HG03571 (cell line): ENCODE measurements at regions not wholly inside any gene's neighbourhood (a gene's known extent, or its start where the extent isn't known, plus 50 kb on each side); places are given as distances from the start of the nearest gene placed in this dataset.

Experiments used
- ATAC-seq: cut with Tn5 transposase; IDR thresholded peaks from one replicate; pipeline ENCODE4 v1.9.1; 2021; ENCODE audit not compliant: unreplicated experiment

DNA sequence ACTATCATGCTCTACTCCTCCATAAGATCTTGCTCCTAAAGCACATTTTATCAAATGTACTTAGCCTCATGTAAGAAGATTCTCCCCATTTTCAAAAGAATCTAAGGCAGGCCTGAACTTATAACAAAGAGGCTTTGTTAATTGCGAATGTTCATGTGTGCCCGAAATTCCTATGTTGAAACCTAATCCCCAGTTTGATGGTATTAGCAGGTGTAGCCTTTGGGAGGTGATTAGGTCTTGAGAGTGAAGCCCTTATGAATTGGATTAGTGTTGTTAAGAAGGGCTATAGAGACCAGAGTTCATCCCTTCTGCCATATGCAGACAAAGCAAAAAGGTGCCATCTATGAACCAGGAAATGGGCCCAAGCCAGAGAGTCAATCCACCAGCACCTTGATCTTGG is 234.5 kb downstream of the PAX3 start:
- ATAC-seq = no peak

DNA sequence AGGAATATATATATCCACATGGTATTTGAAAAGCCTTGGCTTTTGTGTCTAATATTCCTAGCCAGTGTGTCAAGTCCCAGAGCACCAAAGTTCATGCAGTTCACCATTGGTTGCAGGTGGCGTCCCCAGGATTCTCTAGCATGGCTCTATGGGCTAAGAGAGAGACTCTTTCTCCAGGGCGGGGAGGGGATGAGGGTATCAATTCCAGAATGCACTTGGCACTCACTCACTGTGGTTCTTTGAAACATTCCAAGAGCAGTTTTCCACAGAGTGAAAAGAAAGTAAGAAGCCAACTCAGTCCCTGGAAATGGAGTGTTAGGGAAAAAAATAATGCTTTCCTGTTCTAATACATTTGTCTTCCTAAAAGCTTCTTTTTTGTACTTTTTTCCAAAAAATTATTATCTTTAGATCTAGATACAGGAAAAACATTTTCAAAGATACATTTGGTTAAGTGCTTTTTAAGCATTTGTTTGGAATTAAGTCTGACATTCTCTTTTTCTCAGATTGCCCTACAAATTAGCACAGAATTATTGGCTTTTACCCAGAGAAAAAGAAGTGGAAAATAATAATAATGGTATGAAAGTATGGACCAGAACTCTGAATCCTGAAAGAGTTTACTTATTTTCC is 239.9 kb downstream of the PAX3 start:
- ATAC-seq = no peak

DNA sequence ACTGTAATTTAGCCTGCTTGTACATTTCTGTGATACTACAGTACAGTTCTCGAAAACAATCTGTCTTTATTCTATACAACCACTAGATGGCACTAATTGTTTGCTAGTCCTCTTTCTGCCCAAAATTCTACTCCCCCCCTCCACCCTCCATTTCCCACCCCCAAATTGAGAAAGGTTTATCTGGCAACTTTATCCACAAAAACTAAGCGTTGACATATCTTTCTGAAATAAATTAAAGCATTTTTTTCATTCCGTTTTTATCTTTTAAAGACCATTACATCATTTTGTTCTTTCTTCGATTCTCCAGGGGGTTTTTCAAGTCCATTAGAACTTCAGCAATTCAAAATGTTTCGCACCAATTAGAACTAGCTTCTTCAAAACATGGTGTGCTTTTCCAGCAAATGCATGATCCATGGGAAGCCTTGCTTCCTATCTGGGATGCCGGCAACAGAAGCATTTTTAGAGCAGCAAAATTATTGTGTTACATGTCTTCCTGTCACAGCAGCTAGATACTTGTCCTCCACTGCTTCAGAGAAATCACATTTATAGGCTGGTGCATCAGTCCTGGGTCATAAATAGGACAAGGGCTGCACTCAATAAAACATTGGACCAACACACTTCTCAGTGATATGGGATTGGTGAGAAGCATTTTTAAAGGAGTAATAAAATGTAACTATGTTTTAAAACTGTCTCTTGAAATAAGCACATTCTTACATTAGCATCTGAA is 241.3 kb downstream of the PAX3 start:
- ATAC-seq = no peak

DNA sequence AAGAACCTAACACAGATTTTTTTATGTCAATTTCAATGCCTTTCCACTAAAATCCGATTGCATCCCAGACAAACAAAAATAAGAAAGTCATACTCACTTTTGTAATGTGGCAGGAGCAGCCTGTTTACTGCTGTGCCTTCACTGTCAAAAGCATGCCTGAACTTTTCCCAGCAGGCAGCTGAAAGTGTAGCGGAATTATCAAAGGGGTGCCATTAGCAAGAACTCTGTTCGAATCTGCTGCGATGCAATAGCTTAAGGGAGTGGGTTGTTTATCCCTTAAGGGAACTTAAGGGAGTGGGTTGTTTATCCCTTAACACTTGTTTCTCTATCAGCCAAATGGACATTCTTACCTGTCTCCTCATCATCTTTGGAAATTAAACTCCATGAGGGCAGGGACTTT is 243.5 kb downstream of the PAX3 start:
- ATAC-seq = no peak

DNA sequence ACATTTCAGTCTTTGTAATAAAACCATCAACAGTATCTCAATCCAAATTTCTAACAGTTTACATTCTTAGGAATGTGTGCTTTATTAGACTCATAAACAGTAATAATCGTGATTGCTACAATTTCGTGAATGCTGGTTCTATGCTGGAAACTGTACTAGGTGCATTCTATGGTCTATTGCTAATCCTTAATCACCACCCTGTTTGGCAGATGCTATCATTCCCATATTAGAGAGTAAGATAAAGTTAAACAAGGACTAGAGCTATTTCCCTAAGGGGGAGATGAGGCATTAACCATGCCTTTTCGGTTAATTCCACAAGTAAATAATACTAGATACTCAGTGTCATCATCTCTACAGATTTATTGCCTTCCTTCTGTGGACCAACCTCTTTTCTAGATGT is 244.0 kb downstream of the PAX3 start:
- no peak for ATAC-seq

DNA sequence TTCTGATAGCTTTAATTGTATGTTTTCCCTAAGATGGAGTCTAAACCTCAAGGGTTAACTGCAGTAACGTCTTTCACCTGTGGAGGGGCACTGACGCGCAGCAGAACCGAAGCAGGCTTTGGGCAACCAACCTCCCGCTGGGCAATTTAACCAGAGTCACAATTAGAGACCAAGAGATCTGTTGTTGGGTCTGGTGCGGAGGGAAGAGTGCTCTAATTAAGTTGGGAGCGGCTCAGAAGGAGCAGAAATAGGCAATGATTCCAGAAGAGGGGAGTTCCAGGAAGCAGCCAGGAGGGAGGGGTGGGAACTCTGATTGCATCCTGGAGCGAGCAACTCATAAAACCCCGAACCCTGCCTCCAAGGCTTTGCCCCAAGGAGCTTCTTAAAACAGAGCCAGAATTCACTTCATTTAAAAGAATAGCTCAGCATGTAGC is 245.8 kb downstream of the PAX3 start:
- ATAC-seq = no peak

DNA sequence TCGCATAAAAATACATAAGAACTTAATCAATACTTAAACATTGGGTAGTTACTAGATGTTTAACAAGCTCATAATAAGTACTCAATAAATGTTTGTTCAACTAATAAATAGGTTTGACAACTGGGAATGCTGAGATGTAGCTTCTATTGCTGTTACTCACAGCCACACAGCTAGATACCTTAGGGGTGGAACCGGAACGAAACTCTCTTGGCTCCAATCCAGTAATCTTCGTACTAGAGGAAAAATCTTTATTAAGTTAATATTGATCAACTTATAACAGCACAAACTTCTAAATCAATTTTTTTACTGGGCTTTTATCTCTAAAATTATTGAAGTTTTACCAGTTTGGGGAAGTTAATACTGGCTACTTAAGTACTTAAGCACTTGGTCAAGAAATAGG is 247.8 kb downstream of the PAX3 start:
- ATAC-seq = no peak

DNA sequence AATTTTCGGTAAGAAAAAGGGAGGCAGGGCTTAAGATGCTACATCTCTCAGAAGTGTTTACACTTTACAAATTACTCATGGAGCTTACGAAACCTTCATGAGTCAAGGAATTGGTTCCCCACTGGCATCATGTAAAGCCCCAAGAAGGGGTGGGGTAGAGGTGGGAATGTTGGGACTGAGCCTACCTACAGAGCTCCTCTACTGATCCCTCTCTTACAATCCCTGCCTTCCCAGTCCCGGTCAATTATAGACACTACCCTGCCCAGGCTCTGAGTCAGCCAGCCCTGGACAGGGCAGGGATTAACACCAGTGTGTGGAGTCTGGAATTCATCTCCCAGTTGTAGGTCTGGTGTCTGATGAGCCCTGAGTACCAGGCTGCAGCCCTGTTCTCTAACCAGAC is 248.9 kb downstream of the PAX3 start:
- ATAC-seq = no peak

DNA sequence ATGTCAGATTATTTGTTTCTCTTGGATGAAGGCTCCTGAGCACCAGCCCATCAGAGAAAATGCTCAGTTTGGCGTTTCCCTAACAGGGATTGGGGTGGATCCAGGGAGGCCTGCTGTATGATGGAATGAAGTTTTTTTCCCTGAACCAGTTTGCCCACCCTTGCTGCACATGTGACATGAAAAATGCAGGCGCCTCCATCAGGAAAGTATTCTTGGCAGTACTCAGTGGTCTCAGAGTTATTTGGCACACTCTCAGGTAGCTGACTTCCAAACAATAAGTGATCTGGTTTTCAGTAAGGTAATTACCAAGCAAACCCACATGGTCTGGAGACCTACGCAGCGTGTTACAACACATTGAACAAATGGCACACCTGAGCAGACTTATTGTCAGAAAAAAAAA is 254.9 kb downstream of the PAX3 start:
- ATAC-seq = no peak

DNA sequence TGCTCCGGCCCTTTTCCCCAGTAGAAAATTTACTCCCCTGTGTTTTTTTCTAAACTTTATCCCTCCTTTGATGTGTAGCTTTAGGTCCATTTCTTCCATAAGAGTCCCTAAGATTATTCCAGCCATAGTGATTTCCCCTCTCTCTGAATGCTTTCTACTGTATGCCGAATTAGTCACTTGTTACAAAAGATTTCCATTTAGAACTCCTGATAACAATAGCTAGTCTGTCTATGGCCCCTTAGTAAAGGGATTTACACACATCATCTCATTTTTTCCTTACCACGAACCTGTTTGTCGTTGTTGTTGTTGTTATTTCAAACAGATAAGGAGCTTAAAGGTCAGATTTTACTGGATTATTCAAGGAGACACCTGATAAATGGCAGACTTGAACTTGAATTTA is 256.1 kb downstream of the PAX3 start:
- ATAC-seq = no peak

DNA sequence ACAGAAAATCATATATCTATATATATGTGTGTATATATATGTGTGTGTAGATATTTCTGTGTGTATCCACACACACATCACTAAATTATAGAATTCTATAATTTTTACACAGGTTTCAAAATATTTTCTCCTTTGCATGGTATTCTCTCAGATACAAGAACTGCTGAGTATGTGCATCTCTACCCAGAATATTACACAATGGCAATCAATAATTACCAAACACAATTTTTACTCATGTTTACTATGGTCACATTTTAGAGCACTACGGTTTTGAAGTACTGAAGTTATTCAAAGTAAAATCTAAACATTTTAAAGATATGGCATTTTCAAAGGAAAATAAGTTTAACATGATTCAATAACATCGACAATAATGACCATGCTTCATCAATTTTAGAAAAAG is 258.5 kb downstream of the PAX3 start:
- ATAC-seq = no peak

DNA sequence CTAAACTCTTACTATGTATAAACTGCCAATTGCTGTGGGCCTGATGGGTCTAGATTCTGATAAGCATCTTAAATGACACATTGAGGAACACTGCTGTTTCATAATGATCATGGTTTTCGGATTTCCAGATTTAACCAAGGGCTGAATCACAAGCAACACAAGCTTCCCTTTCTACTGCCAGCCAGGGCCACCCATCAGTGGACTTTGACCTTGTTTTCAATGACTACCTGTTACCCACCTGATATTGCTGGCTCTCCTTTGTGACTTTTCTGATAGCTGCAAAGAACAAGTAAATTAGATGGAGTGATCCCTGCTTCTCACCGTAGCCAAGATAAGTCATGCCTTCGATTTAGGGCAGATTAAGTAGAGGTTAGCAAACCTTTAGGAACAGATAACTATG is 259.0 kb downstream of the PAX3 start:
- ATAC-seq = no peak

DNA sequence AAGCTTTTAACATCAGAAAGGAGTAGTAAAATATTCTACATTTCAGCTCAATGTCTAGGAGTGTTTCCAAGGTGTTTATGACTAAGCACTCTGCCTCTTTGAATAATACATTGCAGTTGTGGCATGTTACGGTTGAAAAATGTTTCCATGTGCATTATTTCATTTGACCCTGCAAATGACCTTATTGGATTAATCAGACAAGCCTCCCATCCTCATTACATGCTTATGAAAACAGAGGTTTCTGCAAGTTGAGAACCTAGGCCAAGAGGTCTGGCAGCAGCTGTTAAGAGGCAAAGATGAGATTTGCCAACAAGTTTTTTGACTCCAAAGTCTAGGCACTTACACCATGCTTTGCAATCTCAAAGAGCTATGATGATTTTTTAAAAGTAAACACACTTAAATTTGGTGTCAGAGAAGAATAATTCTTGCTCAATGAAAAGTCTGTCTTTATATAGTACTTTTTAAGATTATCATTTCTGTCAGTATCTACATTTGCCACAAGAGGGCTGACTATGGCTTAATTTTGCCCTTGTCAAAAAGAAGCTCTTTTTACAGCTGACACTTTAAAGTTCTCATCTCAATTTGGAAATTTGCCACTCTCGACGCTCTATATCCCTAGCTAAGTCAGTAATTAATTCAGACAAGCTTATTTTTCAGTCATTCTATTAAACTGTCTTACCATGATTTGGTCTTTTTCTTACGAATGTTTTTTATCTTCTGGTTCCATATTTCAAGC is 260.6 kb downstream of the PAX3 start:
- ATAC-seq = no peak

DNA sequence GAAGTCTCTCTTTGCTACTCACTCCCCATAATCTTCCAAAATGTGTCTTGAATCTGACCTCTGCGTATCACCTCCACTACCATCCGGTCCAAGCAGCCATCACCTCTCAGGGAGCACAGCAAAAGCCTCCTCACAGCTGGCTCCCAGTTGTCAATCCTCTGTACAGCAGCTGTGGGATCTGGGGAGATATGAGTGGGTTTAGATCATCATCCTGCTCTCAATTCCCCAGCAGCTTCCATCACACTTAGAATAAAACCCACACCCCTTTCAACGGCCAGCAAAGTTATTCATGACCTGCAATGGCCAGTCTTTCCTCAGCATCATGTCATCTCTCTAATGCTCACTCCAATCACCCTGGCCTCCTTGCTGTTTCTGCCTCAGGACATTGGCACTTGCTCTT is 261.6 kb downstream of the PAX3 start:
- ATAC-seq = no peak

DNA sequence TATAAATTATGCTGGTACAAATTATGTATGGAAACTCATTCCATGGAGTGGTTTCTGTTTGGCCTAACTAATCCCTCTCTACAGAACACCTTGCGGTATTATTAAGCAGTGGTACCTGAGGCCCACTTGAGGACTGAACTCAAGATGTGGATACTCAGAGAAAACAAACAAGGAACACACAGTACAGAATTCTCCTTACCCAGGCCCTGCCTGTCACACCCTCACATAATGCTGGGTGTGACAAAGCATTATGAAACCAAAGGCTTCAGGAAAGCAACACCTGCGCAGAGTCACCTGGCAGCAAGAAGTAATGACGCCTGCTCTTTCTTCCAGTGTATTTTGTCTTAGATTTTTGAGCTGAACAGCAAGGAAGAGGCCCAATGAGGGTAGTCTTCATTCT is 264.7 kb downstream of the PAX3 start:
- ATAC-seq = no peak

DNA sequence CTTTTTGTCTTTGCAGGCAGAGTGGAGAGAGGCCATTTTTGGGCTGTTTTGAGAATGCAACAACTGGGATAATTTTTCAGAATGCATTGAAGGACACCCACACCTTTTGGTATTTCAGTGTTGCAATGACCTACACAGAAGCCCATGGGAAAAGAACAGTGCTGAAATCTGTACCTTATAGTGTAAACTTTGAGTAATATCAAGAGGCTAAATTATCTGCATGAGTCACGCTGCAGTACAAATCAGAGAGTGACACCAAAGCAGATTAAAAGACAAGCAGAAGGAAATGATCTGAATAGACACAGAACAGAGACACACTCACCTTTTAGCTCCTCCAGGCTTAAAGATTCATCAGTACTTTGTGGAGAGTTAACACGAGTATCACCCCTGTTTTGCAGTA is 265.3 kb downstream of the PAX3 start:
- ATAC-seq = no peak

DNA sequence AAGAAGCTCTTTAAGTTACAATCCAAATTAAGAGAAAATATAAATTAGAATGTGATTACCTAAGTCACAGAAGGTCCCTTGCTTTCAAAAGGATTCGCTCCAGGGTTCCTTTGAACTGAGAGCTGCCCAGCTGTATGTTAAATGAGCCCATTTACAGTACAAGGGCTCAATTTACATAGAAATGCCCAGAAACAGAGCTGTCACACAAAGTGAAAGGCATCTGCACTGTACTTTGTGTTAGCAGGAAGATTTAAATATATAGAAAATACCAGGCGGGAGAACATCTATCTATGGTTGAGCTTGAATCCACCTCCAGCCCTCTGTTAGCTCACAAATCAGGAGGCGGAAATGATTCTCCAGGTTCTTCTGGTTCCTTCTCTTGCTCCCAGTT is 272.9 kb downstream of the PAX3 start:
- no peak for ATAC-seq

DNA sequence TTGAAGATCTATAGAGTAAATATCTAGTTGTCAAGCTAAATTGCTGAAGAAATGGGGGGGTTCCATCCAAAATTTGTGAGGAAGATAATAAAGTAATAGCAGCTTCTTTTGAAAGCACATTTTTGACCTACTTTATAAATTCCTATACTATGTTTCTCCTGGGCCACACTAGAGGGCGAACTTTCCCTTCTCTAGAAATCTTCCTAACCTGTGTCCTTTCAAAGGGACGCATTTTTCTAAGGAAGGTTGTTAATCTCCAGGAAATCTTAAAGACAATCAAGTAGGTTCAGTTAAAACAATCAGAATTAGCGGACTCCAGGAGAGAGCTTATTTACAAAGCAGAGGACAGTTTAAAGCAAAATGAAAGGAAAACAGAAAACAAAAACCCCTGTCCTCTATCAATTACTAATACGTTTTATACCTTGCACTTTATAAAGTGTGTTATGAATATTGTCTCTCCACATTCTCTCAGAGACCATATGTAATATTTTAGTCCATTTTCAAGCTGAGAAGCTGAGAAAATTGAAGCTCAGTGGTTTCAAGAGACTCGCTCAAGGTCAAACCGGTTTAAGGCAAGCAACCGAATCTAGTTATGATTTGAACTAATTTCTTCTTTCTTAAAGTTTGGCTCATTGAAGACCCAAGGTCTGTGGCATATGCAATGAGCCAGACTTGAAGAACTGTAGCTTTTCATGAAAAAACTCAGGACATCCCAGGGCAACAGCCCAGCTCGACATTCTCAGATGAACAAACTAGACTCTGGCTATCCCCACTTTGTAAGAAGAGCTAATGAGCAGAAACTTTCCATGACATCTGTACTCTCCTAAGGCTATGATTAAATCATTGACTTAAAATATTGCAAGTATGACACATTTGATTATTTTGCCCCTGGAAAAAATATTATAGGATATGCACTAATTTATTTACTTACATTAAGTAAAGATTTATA is 273.6 kb downstream of the PAX3 start:
- ATAC-seq = no peak

DNA sequence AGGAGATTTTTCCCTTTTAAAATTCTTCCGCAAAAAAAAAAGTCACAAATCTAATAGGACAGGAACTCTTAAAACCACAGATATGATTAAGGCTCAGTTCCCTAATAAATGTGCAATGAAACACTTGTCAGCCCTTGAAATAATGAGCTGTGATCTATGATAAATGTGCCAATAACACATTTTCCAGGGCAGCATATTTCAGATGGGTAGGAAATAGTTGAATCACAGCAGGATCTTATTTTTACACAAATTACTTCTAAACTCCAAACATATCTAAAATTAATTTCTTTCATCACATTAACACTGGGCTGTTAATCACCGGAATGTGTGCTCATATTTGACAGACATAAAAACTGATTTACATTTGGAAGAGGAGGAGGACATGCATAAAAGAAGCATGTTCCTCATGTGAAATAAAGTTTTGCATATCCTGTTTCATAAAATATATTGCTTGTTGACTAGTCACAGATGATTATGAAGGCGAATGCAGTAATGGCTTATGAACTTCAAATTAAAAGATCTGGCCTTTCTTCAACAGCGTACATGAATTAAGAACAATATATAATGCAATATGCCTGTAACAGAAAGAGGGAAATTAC is 281.4 kb downstream of the PAX3 start:
- no peak for ATAC-seq

DNA sequence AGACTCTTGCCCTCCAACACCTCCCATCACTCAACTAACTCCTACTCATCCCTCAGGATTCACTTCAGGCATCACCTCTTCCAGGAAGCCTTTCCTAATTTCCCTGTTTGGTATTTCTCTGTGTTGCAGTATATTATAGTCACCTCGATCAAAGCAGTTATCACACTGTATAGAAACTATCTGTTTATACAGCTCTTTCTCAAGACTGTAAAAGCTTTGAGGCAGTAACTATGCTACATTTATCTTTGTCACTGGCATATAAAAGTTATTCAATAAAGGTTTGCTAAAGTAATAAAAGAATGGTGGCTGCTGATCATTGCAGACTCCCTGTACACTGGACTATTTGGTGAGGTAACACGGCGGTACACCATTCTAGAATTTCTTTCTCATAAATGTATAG is 284.9 kb downstream of the PAX3 start:
- no peak for ATAC-seq

DNA sequence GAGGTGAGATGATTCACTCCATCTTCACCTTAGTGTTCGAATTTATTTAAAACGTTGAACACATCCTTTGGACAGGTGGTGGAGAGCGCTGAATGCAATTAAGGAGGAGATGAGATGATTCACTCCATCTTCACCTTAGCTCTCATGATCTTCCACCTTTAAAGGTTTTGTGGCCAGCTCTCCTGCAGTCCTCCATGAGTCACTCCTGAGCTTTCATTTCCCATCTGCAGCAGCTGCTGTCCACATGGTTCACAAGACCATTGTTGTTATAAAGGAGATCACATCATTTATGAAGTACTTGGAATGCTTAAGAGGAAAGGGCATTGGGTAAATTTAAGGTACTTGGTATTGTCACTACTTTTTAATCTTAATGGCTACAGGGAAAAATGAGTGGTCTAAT is 298.5 kb downstream of the PAX3 start:
- no peak for ATAC-seq
